HCT116 (cell line): ENCODE measurements at regions not wholly inside any gene's neighbourhood (a gene's known extent, or its start where the extent isn't known, plus 50 kb on each side); places are given as distances from the start of the nearest gene placed in this dataset.

Experiments used
- ATAC-seq: fragments of 200-7000 bp; cut with Tn5 transposase; 2 replicates; pipeline ENCODE4 v1.9.1; 2020; ENCODE audit warnings: mild to moderate bottlenecking, moderate library complexity
- BruUV-seq: library from RNA; stranded (reverse); fragments of 400-500 nt; replicated peaks from 2 replicates; lab custom pipeline; 2021; lab: Mats Ljungman, UMichigan
- CTCF ChIA-PET: fragments of 300-600 bp; sonication (Branson Sonifier 250); formaldehyde crosslinking; loops from one replicate; lab custom pipeline; 2021; ENCODE audit warnings: antibody characterized with exemption; lab: Charles Lee
- POLR2A ChIA-PET: fragments of 300-600, 350-600 bp; sonication (Branson Sonifier 250); formaldehyde crosslinking; loops from one replicate; lab custom pipeline; 2021; ENCODE audit warnings: antibody characterized with exemption; lab: Charles Lee
- RAD21 ChIA-PET, 2 experiments: fragments of 300-600 bp; sonication (Branson Sonifier 250); formaldehyde crosslinking; loops; one replicate each; lab custom pipeline; 2023; ENCODE audit warnings: low total read pairs in 2 of 2; ENCODE audit not compliant: uncharacterized antibody in 2 of 2, unreplicated experiment in 2 of 2, low non-redundant PET in 1 of 2; lab: Charles Lee
- DNase-seq: peaks from one replicate; pipeline ENCODE4 v3.0.0-alpha.2; 2010; ENCODE audit warnings: low read depth, low spot score
- H2AFZ ChIP-seq: fragments of 200-600 bp; shearing (Covaris generic), sonication (generic); 2 replicates; pipeline ENCODE4 v1.6.1; 2017; ENCODE audit warnings: low read depth, mixed run types, mixed read lengths, antibody characterized with exemption, low read length; ENCODE audit not compliant: poor library complexity, severe bottlenecking
- H3K27ac ChIP-seq: 2 replicates; pipeline ENCODE4 v1.5.1; 2012; ENCODE audit warnings: low read depth, low read length
- H3K27me3 ChIP-seq: fragments of 200-600 bp; sonication (generic); 2 replicates; pipeline ENCODE4 v1.6.1; 2016; ENCODE audit warnings: mixed run types, low read length, mixed read lengths; ENCODE audit not compliant: insufficient read depth
- H3K36me3 ChIP-seq, 2 experiments: fragments of 200-500 bp in 1 of 2; fragments of 200-600 bp in 1 of 2; sonication (Bioruptor generic) in 1 of 2; sonication (generic) in 1 of 2; 2 replicates each; pipeline versions ENCODE4 v1.5.1 to v1.6.1; 2014 to 2016; ENCODE audit warnings: low read length in 2 of 2, inconsistent platforms in 1 of 2, mixed read lengths in 1 of 2, mixed run types in 1 of 2; ENCODE audit not compliant: insufficient read depth in 2 of 2, control insufficient read depth in 1 of 2
- H3K4me1 ChIP-seq, 2 experiments: fragments of 200-600 bp in 1 of 2; sonication (generic) in 1 of 2; 2 replicates each; pipeline versions ENCODE4 v1.5.1 to v1.6.1; 2012 to 2017; ENCODE audit warnings: low read length in 2 of 2, inconsistent platforms in 1 of 2, mild to moderate bottlenecking in 1 of 2, mixed read lengths in 1 of 2, mixed run types in 1 of 2, moderate library complexity in 1 of 2; ENCODE audit not compliant: insufficient read depth in 2 of 2, control insufficient read depth in 1 of 2
- H3K4me2 ChIP-seq: fragments of 200-600 bp; sonication (generic); 2 replicates; pipeline ENCODE4 v1.6.1; 2017; ENCODE audit warnings: mixed run types, low read length, mixed read lengths
- H3K4me3 ChIP-seq, 2 experiments: fragments of 200-600 bp in 1 of 2; sonication (generic) in 1 of 2; replicated peaks in 1 of 2; 2 replicates each; pipeline ENCODE4 v1.5.1; 2011 to 2016; ENCODE audit warnings: low read length in 2 of 2, control low read depth in 1 of 2, low read depth in 1 of 2, mild to moderate bottlenecking in 1 of 2, mixed read lengths in 1 of 2, mixed run types in 1 of 2
- H3K79me2 ChIP-seq: fragments of 200-600 bp; sonication (generic); 2 replicates; pipeline ENCODE4 v1.6.1; 2017; ENCODE audit warnings: mild to moderate bottlenecking, mixed run types, low read length, moderate library complexity, mixed read lengths; ENCODE audit not compliant: insufficient read depth
- H3K9ac ChIP-seq: fragments of 200-600 bp; sonication (generic); 2 replicates; pipeline ENCODE4 v1.6.1; 2016; ENCODE audit warnings: low read length, mixed read lengths
- H3K9me2 ChIP-seq: fragments of 200-600 bp; sonication (generic), shearing (Covaris generic); 2 replicates; pipeline ENCODE4 v1.6.1; 2017; ENCODE audit warnings: mixed run types, mild to moderate bottlenecking, moderate library complexity; ENCODE audit not compliant: insufficient read depth
- H3K9me3 ChIP-seq, 2 experiments: fragments of 200-500 bp in 1 of 2; fragments of 200-600 bp in 1 of 2; sonication (Bioruptor generic) in 1 of 2; sonication (generic) in 1 of 2; 2 replicates each; pipeline ENCODE4 v1.6.1; 2014 to 2017; ENCODE audit warnings: low read length in 2 of 2, mixed read lengths in 2 of 2, inconsistent platforms in 1 of 2, low read depth in 1 of 2, mild to moderate bottlenecking in 1 of 2, mixed run types in 1 of 2, moderate library complexity in 1 of 2; ENCODE audit not compliant: control insufficient read depth in 1 of 2, insufficient read depth in 1 of 2
- H4K20me1 ChIP-seq: fragments of 200-600 bp; sonication (generic), shearing (Covaris generic); 2 replicates; pipeline ENCODE4 v1.6.1; 2017; ENCODE audit warnings: mixed run types, mild to moderate bottlenecking, moderate library complexity; ENCODE audit not compliant: insufficient read depth
- EGR1 ChIP-seq: IDR thresholded peaks from 2 replicates; pipeline ENCODE4 v1.6.1; 2012; ENCODE audit warnings: low read depth
- EZH2 ChIP-seq: fragments of 200-600 bp; sonication (generic); IDR thresholded peaks from 2 replicates; pipeline ENCODE4 v1.6.1; 2017; ENCODE audit warnings: antibody characterized with exemption, mixed run types
- EZH2phosphoT487 ChIP-seq: fragments of 200-600 bp; IDR thresholded peaks from 2 replicates; pipeline ENCODE4 v1.6.1; 2018; ENCODE audit warnings: antibody characterized with exemption, borderline replicate concordance
- JUND ChIP-seq: IDR thresholded peaks from 2 replicates; pipeline ENCODE4 v1.6.1; 2012
- POLR2A ChIP-seq: IDR thresholded peaks from 2 replicates; pipeline ENCODE4 v1.7.0; 2011; ENCODE audit warnings: borderline replicate concordance; ENCODE audit not compliant: insufficient read depth, insufficient read length; ENCODE audit errors: extremely low read depth
- POLR2AphosphoS5 ChIP-seq: IDR thresholded peaks from 2 replicates; pipeline ENCODE4 v1.6.1; 2011; ENCODE audit warnings: mild to moderate bottlenecking, low read depth, low read length, moderate library complexity
- RAD21 ChIP-seq: IDR thresholded peaks from 2 replicates; pipeline ENCODE4 v1.6.1; 2012; ENCODE audit warnings: low read depth, mild to moderate bottlenecking
- REST ChIP-seq: IDR thresholded peaks from 2 replicates; pipeline ENCODE4 v1.6.1; 2012; ENCODE audit warnings: low read depth
- SIN3A ChIP-seq: IDR thresholded peaks from 2 replicates; pipeline ENCODE4 v1.6.1; 2012; ENCODE audit warnings: low read depth
- ZFX ChIP-seq: fragments of 450-650 bp; IDR thresholded peaks from 2 replicates; pipeline ENCODE4 v1.6.1; 2017
- intact Hi-C: fragments of 100-400 bp; cut with micrococcal nuclease; formaldehyde crosslinking; loops from 2 replicates; pipeline ENCODE4 v1.10.0; 2022

DNA sequence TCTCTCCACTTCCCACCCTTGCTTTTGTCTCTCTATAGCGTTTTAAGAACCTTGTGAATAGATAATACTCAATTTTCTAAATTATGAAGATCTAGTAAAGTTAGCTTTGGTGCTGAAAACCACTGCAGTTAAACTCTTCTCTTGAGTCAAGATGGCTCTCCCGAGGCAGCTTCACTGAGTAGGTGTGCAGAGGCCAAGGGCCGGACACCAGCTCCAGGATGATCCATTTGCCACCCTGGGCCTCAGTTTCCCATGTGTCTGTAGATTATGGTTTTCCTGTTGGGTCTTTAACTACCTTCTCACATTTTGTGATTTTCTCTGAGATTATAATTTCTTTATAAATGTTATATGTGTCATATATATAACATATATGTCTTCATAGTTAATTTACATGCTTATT is 68.5 kb upstream of the SH3RF3 start:
- ChIA-PET RAD21 (no interaction called here), CTCF (no interaction called here)

More for the DNA sequence above, 68.5 kb upstream of the SH3RF3 start:
- BruUV-seq, result no TSS peak
- POLR2A ChIA-PET, result no interaction called here
- H3K27ac ChIP-seq, result no peak overlapping the region
- no peaks in the 10 kb centered on the region for H4K20me1 ChIP-seq
- H3K9me3 ChIP-seq, result no peaks in the 10 kb centered on the region
- H3K27me3 ChIP-seq, result no peaks in the 10 kb centered on the region
- H3K79me2 ChIP-seq, result no peaks in the 10 kb centered on the region
- TF ChIP-seq SIN3A (no peak), EZH2phosphoT487 (no peak), EZH2 (no peak), ZFX (no peak), REST (no peak), POLR2A (no peak), RAD21 (no peak), EGR1 (no peak), POLR2AphosphoS5 (no peak), JUND (no peak)
- H3K9me2 ChIP-seq, result no peaks in the 10 kb centered on the region
- H2AFZ ChIP-seq, result no peak overlapping the region
- no peaks in the 10 kb centered on the region for H3K36me3 ChIP-seq
- no peak overlapping the region for H3K4me3 ChIP-seq
- DNase-seq, result no peak
- ATAC-seq, result no peak
- H3K9ac ChIP-seq, result no peak overlapping the region
- intact Hi-C loops, result no loop called here
- H3K4me2 ChIP-seq, result no peak overlapping the region
- no peaks in the 10 kb centered on the region; a peak in 1 of 4 replicates for H3K4me1 ChIP-seq
